GM18498 (cell line): ENCODE measurements at regions not wholly inside any gene's neighbourhood (a gene's known extent, or its start where the extent isn't known, plus 50 kb on each side); places are given as distances from the start of the nearest gene placed in this dataset.
"Not testable (repeated sequence)": the region's sequence is repeated elsewhere in the genome, so short reads cannot be mapped to it uniquely, and the experiment has no call there.

Experiments used
- ATAC-seq: cut with Tn5 transposase; IDR thresholded peaks from one replicate; pipeline ENCODE4 v1.9.1; 2021; ENCODE audit warnings: mild to moderate bottlenecking, moderate library complexity; ENCODE audit not compliant: unreplicated experiment

- no peak for ATAC-seq
Measured at GRCh38 chr6:112503091-112503596, 156.0 kb downstream of the RFPL4B start.

GRCh38 chr6:112504621-112505020 is 157.5 kb downstream of the RFPL4B start:
- ATAC-seq: no peak

GRCh38 chr6:112511441-112511840 is 164.3 kb downstream of the RFPL4B start:
- no peak for ATAC-seq

- no peak for ATAC-seq
Measured at GRCh38 chr6:112513175-112513574, 166.0 kb downstream of the RFPL4B start.

- ATAC-seq: no peak
Measured at GRCh38 chr6:112522587-112522986, 175.5 kb downstream of the RFPL4B start.

- no peak for ATAC-seq
Measured at GRCh38 chr6:112524071-112524470, 176.9 kb downstream of the RFPL4B start.

GRCh38 chr6:112525749-112526148 is 178.6 kb downstream of the RFPL4B start:
- no peak for ATAC-seq

GRCh38 chr6:112526594-112526993 is 179.5 kb downstream of the RFPL4B start:
- ATAC-seq: no peak

GRCh38 chr6:112528306-112528705 is 181.2 kb downstream of the RFPL4B start:
- ATAC-seq: not testable (repeated sequence)

GRCh38 chr6:112535816-112536215 is 188.7 kb downstream of the RFPL4B start:
- no peak for ATAC-seq

GRCh38 chr6:112539355-112539754 is 192.2 kb downstream of the RFPL4B start:
- no peak for ATAC-seq

- not testable (repeated sequence) for ATAC-seq
Measured at GRCh38 chr6:112541847-112542246, 194.7 kb downstream of the RFPL4B start.

GRCh38 chr6:112547321-112548085 is 200.4 kb downstream of the RFPL4B start:
- not testable (repeated sequence) for ATAC-seq

- ATAC-seq: no peak
Measured at GRCh38 chr6:112549749-112550148, 202.6 kb downstream of the RFPL4B start.

- ATAC-seq: no peak
Measured at GRCh38 chr6:112557435-112557834, 210.3 kb downstream of the RFPL4B start.

- ATAC-seq: no peak
Measured at GRCh38 chr6:112557961-112558360, 210.8 kb downstream of the RFPL4B start.

- ATAC-seq: no peak
Measured at GRCh38 chr6:112560651-112561050, 213.5 kb downstream of the RFPL4B start.

GRCh38 chr6:112562301-112563231 is 215.4 kb downstream of the RFPL4B start:
- ATAC-seq: no peak

- no peak for ATAC-seq
Measured at GRCh38 chr6:112563368-112563767, 216.2 kb downstream of the RFPL4B start.

- ATAC-seq: no peak
Measured at GRCh38 chr6:112568066-112568465, 220.9 kb downstream of the RFPL4B start.

- no peak for ATAC-seq
Measured at GRCh38 chr6:112571488-112572270, 224.5 kb downstream of the RFPL4B start.
